Skin epidermis (tissue), 12 donors: ENCODE measurements at regions not wholly inside any gene's neighbourhood (a gene's known extent, or its start where the extent isn't known, plus 50 kb on each side); places are given as distances from the start of the nearest gene placed in this dataset.
"Not testable (repeated sequence)": the region's sequence is repeated elsewhere in the genome, so short reads cannot be mapped to it uniquely, and the experiment has no call there.

ENCODE experiments used
- H3K27ac ChIP-seq, 21 experiments: fragments of 200-600 bp; sonication (generic) in 11 of 21; one replicate each; pipeline ENCODE4 v1.5.0; 2020; ENCODE audit warnings: mild to moderate bottlenecking in 3 of 21, inconsistent platforms in 2 of 21, moderate library complexity in 2 of 21
- H3K4me3 ChIP-seq, 7 experiments: fragments of 200-600 bp; sonication (generic) in 2 of 7; one replicate each; pipeline ENCODE4 v1.5.0; 2020; ENCODE audit warnings: inconsistent platforms in 2 of 7, mild to moderate bottlenecking in 2 of 7, moderate library complexity in 1 of 7

DNA sequence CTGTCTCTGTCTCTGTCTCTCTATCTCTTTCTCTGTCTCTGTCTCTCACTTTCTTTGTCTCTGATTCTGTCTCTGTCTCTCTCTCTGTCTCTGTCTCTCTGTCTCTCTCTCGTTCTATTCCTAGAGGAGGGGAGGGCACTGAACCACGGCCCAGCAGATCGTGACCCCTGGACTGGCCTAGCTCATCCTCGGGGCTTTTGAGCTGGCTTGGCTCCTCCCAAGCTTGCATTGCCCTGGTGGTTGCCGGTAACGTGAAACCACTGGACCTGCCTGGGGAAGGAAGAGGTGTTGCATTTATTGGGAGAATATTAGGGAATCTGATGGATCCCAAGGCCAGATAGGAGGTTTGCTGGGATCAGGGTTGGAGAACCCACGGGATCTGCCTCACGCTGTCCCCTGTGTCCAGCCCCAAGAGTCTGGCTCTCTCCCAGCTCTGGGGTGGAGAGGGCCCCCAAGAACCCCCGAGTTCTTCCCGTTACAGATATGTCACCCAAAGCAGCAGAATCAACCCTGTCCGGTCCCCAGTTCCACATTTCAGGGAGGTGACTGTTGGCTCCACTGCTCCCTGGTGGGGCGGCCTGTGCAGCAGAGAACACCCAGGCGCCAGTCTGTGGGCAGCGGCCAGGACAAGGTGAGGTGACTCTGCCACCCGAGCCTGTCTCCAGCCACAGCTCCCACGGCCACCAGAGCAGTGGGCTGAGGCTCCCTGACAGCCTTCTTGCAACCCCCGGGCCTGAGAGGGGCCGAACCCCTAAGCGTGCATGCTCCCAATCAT is 228.3 kb downstream of the TTLL2 start:
- Histone ChIP-seq H3K27ac (no peak overlapping the region), H3K4me3 (no peak overlapping the region)

DNA sequence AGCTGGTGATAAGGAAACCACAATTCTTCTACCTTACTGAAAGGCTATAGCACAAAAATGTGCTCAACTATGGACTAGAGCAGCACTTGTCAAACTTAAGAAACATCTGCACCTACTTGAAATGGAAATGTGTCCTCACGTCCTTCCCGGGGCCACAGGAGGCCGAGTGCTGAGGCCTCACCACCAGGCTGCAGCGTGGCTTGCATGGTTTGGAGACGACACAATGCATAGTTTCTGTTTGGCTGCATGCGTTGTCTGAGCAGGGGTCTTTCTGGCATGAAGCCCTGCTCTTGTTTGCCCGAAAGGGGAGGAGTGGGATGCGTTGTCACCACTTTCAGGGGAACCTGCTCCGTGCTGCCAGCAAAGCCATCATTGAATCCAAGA is 228.8 kb downstream of the TTLL2 start:
- no peak overlapping the region for H3K27ac ChIP-seq

DNA sequence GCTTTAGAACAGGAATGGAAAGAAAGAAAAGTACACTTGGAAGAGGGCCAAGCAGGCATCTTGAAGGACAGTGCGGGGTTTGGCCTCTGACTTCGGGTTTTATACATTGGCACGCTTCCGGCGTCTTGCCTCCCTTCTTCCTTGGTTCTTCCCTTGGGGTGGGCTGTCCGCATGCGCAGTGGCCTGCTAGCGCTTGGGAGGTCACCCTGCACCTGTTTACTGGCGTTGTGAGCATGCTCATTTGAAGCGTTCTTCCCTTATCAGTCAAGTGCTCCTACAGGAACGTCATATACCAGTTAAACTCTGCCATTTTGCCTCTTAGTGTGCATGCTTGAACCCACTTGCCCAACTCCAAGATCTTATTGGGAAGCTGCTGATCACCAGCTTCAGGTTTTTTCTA is 230.0 kb downstream of the TTLL2 start:
- Histone ChIP-seq H3K4me3 (no peak overlapping the region), H3K27ac (no peak overlapping the region)

More for the DNA sequence above, 228.8 kb downstream of the TTLL2 start:
- no peak overlapping the region for H3K4me3 ChIP-seq

DNA sequence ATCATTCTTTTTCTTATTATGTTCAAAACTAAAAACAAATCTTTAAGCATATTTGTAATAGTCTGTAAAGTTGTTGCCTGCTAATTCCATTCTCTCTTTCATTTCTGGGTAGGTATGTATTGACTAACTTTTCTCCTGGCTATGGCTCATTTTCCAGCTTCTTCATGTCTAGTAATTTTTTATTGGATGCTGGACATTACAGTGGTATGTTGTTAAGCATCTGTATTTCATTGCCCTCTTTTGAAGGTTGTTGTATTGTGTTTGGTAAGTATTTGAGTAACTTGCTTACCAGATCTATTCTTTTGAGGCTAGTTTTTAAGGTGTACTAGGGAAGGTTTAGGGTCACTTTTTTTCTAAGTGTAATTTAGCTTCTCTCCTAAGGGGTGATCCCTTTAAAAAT is 230.9 kb downstream of the TTLL2 start:
- Histone ChIP-seq H3K27ac (no peak overlapping the region), H3K4me3 (no peak overlapping the region)

DNA sequence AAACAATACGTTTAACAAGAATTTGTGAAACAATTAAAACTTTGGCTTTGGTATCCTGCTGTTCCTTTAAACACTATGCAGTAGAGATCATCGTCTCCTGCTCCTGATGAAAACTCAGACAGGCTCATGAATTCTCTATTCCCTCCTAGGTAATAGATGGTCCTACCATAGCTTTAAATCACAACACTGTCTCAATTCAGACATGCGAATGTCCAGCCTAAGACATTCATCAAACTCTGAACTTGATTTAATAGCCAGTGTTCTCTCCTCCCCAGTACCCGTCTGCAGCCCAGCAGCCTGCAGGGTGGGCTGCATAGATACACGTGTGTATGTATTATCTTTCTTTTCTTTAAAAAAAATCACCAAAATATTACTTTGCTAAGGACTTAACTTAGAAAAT is 232.8 kb downstream of the TTLL2 start:
- no peak overlapping the region for H3K27ac ChIP-seq
- no peak overlapping the region for H3K4me3 ChIP-seq

DNA sequence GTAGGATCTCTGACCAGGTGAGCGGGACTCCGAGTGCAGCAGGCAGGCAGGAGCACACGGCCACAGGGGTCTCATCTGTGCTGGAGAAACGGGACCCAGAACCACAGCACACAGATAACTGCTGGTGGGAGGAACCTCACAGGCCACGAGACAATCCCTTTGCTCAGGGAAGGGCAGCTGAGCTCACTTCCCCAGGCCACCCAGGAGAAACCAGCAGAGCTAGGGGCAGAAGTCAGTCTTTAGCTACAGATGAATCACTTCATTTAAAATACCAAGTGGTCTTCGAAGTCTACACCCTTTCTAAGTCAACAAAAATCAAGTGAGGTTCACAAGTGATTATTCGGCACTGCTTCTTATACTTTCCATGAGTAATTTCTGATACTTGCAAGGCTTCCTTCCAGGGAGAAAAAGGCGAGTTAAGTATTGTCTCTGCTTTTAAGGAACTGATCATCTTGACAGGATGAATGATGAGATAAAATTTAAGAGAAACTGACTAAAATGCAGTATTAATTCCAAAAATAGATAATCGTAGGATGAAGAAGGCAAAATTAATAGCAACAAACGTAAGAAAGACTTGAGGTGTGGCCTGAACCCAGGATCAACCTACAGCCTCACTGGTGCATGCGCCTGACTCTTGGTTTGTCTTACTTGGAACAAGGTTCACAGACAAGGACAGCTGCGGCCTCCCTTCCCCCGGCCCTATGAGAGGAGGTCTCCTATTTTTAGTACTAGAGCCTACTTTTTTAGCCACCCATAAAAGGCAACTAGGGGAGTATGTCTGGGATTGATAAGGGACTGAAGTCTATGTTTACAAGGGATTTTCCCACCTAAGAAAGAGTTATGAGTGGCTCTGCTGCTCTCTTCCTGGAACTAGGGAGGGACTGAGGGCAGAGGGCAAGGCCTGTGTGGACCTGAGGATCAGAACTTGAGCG is 233.6 kb downstream of the TTLL2 start:
- Histone ChIP-seq H3K4me3 (no peak overlapping the region), H3K27ac (no peak overlapping the region)

DNA sequence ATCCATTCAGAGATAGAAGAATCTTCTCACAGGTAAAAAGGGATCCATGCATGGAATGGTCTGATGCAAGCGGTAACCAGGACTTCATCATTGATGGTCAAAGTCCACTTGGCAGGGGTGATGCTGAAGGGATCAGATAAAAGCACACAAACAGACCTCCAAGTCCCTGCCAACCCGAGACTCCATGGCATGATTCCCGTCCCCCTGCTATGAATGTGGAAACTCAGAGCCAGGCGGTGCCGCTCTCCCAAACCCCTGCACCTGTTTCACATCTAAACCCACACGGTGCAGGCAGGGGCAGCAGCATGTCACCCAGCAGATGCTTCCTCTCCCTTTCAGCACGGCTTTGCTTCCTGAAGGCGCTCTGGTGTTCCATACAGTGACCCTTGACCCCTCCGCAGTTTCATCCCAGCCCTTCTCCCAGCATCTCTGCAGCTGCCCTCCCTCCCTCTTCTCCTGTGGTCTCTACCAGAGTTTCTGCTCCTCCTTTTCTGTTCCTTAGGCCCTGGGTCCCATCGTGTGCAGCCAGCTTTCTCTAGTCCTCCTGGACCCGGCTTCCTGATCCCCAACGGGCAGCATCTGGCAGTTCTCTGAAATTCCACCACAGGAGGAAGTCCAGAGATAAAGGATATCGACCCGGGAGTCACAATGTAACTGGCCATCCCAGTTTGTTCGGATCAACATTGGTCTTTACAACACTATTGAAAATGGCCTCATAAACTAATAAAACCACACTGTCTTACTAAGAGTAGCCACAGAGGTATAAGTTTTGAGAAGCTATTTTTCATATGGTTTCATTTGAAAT is 235.0 kb downstream of the TTLL2 start:
- Histone ChIP-seq H3K4me3 (no peak overlapping the region), H3K27ac (no peak overlapping the region)

DNA sequence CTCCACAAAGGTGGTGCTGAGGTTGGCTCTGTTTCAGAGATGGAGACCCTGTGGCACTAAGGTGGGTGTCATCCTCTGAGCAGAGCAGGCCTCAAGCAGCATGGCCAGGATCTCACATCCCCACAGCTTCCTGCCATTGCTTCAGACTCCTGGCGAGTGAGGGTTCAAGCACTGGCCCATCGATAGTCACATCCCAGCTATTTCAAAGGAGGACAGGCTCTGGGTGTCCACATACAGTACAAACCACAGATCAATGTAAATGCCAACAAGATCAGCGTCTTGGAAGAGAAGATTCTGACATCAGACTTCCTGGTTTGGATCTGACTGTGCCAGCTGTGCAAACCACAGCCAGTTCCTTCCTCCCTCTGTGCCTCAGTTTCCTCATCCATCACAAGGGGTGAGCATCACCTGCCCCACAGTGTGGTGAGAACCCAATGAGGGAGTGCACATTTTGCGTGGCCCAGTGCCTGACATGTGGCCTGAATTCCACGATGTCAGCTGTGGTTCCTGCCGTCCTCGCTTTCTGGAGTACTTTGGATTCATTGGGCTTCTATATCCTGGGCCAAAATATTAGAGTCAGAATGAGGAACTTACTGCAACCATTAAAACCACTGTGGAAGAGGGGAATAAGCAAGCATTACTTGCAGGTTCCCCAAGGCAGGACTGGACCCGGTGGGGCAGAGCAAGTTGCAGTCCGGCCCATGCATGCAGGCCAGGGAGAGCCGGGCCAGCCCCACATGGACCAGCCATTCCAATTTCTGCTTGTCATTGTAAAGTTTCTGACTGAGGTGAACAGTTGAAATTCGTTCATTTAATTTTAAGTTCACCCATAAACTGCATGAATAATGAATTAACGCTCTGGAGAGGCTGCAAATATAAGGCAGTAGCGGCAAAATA is 236.0 kb downstream of the TTLL2 start:
- Histone ChIP-seq H3K4me3 (no peak overlapping the region), H3K27ac (no peak overlapping the region)

DNA sequence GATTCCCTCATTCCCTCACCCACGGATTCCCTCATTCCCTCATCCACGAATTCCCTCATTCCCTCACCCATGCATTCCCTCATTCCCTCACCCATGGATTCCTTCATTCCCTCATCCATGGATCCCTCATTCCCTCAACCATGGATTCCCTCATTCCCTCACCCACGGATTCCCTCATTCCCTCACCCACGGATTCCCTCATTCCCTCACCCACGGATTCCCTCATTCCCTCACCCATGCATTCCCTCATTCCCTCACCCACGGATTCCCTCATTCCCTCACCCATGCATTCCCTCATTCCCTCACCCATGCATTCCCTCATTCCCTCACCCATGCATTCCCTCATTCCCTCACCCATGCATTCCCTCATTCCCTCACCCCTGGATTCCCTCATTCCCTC is 238.0 kb downstream of the TTLL2 start:
- not testable (repeated sequence) for H3K27ac ChIP-seq, H3K4me3 ChIP-seq

DNA sequence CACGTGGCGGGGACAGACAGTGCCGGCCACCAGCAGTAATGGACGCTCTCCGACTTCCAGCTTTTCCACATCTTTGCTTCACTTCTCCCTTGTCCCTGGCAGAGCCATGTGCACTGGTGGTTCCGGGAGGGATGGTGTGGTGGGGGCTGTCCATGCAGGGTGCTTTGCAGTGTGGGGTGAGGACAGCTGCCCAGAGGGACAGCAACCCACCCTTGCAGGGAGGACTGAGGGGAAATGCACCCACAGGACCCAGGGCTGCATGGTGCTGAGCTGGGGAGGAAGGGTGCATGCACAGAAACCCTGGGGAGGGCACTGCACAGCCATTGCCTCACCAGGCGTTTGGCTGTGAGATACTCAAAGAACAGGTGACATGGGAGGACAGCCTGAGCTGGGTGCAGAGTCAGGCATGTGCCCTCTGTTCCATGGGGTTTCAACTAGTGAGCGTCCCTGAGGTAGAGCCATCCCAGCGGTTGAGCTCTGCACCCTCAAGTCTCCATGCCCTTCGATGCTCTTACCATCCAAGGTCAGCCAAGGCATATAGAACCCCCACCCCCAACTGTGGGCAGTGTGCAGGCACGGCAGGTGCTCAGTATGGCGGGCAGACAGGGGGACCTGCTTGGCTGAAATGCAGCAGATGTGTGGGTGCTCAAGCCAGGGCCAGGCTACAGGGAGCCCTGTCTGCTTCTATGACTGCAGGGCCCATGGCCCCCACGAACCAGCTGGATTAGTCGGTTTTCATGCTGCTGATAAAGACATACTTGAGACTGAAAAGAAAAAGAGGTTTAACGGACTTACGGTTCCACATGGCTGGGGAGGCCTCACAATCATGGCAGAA is 239.7 kb downstream of the TTLL2 start:
- Histone ChIP-seq H3K4me3 (no peak overlapping the region), H3K27ac (no peak overlapping the region)

DNA sequence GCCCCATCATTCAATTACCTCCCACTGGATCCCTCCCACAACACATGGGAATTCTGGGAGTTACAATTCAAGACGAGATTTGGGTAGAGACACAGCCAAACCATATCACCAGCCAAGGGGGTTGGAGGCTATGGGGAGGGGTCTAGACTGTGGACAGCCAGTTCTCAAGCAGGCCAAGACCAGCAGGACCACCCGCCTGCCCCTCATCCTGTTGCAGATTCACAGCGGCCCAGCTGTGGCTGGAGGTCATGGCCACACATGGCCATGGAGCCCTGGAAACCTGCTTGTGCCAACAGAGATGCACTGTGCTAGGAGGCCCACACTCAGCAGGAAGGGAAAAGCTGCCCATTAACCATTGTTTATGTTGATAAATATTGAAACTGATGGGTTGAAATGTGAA is 240.5 kb downstream of the TTLL2 start:
- Histone ChIP-seq H3K27ac (no peak overlapping the region), H3K4me3 (no peak overlapping the region)

DNA sequence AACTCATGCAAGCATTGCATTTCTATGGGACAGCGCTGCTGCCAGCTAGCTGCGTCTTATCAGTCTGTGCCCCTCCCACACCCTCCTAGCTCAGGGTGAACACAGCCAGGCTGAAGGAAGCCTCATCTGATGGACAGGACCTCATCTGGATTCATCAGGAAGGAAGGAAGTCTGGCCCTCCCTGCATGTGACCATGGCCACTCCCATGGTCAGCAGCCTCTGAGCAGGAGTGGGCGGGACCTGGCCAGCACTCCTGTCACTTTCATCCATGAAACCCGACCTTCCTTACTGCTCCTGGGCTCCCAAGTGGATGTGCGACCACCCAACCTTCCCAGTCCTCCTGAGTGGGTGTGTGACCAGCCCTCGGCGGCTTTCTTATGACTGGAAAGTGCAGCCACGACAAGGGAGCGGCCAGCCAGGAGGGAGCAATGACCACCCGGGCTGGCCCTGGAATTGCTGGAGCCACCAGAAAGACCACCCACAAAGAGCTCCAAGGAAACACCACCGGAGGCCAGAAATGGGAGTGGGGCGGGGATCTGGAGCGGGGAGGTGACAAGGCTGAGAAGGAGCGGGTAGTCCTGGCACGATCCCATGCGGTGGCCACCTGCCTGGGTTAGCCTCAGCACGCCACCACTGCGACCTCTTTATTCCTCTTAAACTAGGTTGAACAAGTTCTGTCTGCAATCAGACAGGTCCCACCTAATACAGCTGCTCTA is 241.2 kb downstream of the TTLL2 start:
- Histone ChIP-seq H3K4me3 (no peak overlapping the region), H3K27ac (peak overlapping the region in 1 of 21 experiments; percentile 11)

DNA sequence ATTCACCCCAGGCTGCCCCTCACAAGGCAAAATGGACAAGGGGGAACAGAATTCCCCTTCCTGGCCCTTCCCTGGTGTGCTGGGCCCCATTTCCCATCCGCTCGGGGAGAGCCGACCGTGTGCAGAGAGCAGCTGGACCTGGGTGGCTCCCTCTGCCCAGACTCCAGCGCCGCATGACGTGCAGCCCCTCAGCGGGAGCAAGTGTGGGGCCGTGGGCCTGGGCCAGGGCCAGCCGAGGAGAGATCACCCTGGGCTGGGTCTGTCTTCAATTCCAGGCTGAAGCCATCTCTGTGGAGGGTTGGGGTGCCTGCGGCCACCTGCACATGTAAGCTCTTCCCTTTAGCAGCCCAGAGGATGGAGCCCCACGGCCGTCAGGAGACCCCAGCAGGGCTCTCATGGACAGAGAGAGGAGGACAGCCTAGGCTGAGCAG is 241.8 kb downstream of the TTLL2 start:
- no peak overlapping the region for H3K4me3 ChIP-seq
- no peak overlapping the region for H3K27ac ChIP-seq

DNA sequence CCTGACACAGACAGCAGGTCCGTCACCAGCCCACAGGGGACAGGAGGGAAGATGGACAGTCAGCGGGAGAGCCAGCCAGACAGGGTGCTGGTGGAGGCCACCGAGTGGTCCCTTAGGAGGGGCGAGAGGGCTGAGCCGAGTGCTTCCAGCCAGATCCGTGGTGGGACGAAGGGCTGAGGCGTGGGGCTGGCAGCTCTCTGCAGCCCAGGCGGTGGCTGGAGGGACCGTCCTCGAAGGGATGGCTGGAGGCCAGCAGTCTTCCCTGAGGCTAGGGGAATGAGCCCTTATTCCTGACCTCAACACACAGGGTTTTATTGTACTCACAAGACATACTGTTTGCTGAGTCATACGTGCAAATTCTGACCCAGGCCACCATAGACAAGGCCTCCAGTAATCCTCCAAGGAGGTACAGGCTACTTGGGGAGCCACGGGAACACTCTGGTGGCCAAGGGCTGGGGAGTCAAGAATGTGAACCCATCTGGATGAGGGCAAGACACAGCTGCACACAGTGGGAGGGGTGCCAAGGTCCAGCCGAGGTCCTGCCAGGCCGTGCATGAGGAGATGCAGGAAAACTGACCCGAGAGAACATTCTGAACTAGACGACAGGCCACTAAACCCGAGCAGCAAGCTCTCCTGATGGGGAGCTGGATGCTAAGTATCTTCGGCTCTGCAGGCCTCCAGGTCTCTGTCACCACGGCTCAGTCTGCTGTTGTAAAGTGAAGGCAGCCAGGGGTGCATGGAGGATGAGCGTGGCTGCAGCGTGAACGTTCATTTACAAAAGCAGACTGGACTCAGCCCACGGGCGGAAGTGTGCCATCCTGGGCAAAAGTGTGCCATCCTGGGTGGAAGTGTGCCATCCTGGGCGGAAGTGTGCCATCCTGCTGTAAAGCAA is 242.5 kb downstream of the TTLL2 start:
- H3K27ac ChIP-seq: no peak overlapping the region
- H3K4me3 ChIP-seq: no peak overlapping the region

DNA sequence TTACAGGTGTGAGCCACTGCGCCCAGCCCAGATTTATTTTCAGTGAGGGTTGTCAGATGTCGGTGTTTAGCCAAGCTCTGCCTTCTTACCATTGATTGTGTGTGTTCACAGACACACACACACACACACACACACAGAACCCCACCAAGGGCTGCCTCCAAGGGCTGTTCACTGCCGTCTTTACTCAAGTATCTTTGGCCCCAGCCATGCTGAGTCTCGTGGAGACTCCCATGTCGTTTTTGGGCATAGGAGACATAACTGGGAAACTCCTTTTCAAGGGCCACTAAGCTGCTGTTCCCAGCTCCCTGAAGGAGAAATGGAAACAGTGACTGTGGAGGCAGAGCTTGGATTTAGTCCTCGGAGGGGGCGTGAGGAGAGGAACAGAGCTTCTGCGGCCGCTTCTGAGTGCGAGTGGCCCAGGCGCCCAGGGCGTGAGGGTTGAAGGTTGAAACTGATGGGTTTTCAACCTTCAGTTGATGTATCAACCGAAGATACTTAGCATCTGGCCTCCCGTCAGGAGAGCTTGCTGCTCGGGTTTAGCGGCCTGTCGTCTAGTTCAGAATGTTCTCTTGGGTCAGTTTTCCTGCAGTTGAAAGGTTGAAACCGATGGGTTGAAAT is 243.6 kb downstream of the TTLL2 start:
- H3K4me3 ChIP-seq: no peak overlapping the region
- no peak overlapping the region for H3K27ac ChIP-seq

DNA sequence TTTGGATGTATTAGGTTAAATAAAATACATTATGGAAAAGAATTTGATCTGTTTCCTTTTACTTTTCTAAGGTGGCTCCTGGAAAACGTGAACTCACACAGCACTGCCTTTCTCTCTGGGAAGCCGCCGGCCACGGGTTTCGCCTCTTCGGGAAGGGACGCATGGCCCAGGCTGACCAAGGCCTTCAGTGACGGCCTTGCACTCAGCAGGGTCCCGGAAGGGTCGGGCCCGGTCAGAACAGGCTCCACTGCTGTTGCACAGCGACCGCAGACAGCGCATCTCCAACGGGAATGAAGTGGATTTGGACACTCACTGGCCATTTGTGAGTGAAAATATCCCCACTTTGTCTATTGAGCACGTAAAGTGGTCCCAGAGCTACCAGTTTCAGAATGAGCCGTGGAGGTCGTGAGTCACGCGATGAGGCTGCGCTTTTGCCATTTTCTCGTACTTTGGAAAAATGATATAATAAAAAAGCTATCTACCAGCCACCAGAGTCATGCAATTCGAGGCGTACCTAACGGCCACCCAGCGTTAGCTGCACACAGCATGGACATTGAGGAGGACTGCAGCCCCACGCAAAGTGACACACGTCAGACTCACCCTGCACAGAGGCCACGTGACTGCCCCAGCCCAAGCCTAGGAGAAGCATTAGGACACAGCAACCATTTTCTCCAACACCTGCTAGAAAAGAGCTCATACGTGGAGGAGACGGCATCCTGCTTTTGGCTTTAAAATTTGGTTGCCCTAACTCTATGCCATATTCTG is 244.3 kb downstream of the TTLL2 start:
- no peak overlapping the region for H3K27ac ChIP-seq
- no peak overlapping the region for H3K4me3 ChIP-seq
